Urinary bladder (tissue), 3 donors: ENCODE measurements at regions not wholly inside any gene's neighbourhood (a gene's known extent, or its start where the extent isn't known, plus 50 kb on each side); places are given as distances from the start of the nearest gene placed in this dataset.

Experiments used
- DNase-seq: peaks from one replicate; pipeline ENCODE4 v3.0.0-alpha.2; 2015; ENCODE audit errors: extremely low spot score
- H3K27ac ChIP-seq: one replicate; pipeline ENCODE4 v1.5.1; 2013; ENCODE audit warnings: low read depth, mild to moderate bottlenecking, moderate library complexity
- H3K36me3 ChIP-seq: one replicate; pipeline ENCODE4 v1.6.1; 2013; ENCODE audit warnings: mild to moderate bottlenecking, moderate library complexity; ENCODE audit not compliant: insufficient read depth
- H3K4me1 ChIP-seq: one replicate; pipeline ENCODE4 v1.6.1; 2013; ENCODE audit warnings: mild to moderate bottlenecking, moderate library complexity; ENCODE audit not compliant: insufficient read depth
- H3K4me3 ChIP-seq: one replicate; pipeline ENCODE4 v1.5.1; 2013; ENCODE audit warnings: low read depth, low read length
- WGBS: extraction: QIAGEN DNeasy Blood & Tissue Kit; methylation state at CpG from one replicate; pipeline ENCODE4 v1.1.7; 2013; 5-methylcytosine and 5-hydroxymethylcytosine counted together
- donor health status: healthy with polysubstance abuse.
- donor health status: healthy.

DNA sequence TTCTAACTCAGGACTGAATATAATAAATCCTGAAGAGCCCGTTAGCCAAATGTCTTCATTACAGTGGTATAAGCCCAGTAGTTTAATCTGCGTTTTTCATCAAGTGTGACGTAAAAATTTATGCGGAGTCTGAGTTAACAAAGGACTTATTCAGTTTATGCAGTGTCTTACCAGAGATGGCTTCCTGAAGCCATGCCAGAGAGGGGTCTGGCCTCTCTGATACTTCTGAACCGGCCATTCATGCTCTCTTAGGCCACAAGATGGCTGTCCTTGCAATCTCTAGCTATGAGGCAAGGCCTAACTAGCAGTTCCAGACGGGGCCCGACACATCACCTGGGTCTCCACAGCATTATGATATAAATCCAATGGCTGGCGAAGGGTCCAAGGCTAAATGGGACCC is 101.4 kb downstream of the TEX35 start:
- Histone ChIP-seq H3K4me1 (no peaks in the 10 kb centered on the region), H3K4me3 (no peak overlapping the region), H3K36me3 (no peaks in the 10 kb centered on the region), H3K27ac (no peak overlapping the region)
- no peak for DNase-seq
- 80% methylated on average over 8 of the region's 8 CpGs for WGBS

DNA sequence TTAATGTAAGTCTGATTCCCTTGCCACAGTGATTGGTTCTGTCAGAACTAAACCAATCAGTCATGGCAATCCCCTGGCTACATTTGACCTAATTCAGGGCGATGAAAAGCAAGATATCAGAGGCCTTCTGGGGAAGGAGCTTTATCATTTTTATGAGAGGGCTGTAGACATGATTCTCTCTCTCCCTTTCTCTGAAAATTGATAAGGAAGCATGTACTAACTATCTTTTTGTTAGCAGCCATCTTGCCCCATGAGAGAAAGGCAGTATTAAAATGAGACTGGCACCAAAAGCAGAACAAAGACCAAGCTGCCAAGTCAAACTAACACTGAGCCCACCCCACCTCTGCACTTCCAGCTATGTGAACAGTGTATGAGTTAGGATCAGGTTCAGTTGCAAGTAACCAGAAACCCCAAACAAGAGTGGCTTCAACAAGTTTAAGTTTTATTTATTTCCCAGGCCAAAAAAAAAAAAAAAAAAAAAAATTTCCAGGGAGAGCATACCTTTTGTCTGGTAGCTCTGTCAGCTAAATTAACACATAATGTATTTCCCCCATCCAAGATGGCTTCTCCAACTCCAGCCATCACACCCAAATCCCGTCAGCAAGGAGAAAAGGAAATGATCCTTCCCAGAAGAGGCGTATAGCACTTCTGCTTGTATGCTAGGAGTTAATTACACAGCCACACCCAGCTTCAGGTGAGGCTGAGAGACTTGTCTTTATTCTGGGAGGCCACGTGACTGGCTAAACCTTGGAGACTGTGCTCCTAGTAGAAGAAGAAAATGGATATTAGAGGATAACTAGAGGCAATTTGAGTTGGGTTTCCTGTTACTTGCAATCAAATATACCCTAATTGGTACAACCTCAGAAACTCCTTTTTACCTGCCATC is 105.8 kb upstream of the RALGPS2 start:
- Histone ChIP-seq H3K4me3 (no peak overlapping the region), H3K27ac (no peak overlapping the region), H3K4me1 (no peaks in the 10 kb centered on the region), H3K36me3 (no peaks in the 10 kb centered on the region)
- no peak for DNase-seq
- WGBS = 82% methylated on average over 4 of the region's 4 CpGs

DNA sequence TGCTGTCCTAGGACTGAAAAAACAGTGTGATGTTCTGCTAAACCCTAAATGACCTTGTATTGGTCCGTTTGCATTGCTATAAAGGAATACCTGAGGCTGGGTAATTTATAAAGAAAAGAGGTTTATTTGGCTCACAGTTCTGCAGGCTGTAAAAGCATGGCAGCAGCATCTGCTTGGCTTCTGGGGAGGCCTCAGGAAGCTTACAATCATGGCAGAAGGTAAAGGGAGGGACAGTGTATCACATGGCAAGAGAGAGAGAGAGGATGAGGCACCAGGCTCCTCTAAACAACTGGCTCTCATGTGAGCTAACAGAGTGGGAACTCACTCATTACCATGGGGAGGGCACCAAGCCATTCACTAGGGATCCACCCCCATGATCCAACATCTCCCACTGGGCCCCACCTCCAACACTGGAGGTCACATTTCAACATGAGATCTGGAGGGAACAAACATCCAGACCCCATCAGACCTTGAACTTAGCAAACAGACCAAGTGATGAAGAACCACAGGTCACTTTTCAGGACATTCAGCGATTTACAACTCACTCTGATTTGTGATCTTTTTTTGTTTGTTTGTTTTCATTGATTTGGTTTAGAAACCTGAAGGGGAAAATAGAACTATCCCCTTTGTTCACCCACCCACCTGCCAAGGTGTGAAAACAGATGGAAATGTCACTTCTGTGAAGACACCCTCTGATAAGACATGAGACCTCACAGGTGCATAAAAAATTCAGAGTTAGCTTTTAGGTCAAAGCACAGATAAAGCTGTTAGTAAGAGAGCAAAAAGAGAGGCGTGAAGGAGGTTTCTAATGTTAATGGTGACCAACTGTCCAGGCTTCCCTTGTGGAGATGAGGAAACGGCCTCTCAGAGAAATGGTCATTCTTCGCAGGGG is 104.2 kb upstream of the RALGPS2 start:
- Histone ChIP-seq H3K4me1 (no peaks in the 10 kb centered on the region), H3K27ac (no peak overlapping the region), H3K4me3 (no peak overlapping the region), H3K36me3 (no peaks in the 10 kb centered on the region)
- no peak for DNase-seq
- WGBS = 93% methylated on average over 5 of the region's 5 CpGs

DNA sequence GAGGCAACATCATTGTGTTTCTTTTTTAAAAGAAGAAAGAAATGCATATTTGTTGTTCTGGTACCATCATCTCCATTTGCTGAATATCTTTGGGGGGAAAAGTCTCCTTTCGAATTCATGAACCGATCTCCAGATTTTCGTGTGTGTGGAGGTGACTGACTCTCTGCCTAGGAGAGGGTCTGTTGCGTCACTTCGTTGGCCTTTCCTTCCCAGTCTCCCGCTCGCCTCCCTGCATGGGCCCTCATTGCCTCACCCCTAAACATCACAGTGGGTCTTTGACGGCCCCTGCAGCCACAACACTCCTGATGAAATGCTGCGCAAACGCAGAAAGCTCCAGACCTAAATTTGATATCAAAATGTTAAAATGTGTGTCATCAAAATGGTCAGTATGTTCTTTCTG is 103.2 kb upstream of the RALGPS2 start:
- no peak for DNase-seq
- WGBS = 94% methylated on average over 10 of the region's 10 CpGs
- no peak overlapping the region for H3K27ac ChIP-seq
- no peak overlapping the region for H3K4me3 ChIP-seq
- no peaks in the 10 kb centered on the region for H3K4me1 ChIP-seq
- no peaks in the 10 kb centered on the region for H3K36me3 ChIP-seq

GRCh38 chr1:178625695-178626094 is 99.3 kb upstream of the RALGPS2 start:
- H3K36me3 ChIP-seq = no peaks in the 10 kb centered on the region
- no peak overlapping the region for H3K4me3 ChIP-seq
- no peak overlapping the region for H3K27ac ChIP-seq
- 23% methylated on average over 1 of the region's 1 CpG for WGBS
- no peaks in the 10 kb centered on the region for H3K4me1 ChIP-seq
- no peak for DNase-seq

GRCh38 chr1:178627037-178627436 is 98.0 kb upstream of the RALGPS2 start:
- Histone ChIP-seq H3K4me1 (no peaks in the 10 kb centered on the region), H3K36me3 (no peaks in the 10 kb centered on the region), H3K4me3 (no peak overlapping the region), H3K27ac (no peak overlapping the region)
- no peak for DNase-seq
- WGBS = 81% methylated on average over 2 of the region's 2 CpGs

DNA sequence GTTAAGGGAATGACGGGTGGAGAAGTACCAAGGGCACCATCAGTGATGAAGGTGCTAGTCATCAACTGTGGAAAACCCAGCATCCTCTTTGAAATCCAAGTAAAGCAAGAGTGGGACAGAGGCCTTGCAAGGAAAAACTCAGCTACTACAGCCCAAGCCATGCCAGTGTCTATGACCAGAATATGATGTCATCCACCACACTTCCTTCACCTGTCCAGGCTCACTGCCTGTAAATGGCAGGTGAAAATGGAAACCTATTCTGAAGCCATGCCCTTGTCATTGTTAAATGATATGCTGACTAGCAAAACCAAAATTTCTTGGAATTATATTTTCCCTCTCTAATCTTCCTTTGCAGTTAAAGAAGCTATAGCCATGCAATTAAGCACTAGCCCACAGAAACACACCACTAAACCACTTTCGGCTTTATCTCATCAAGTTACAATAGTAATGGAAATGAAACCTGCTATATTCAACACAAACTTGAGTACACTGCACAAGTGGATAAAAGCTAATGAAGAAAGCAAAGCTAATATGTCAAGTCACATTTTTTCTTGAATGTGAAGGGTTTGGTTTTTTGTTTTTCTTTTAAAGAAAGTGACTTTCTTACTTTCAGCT is 96.3 kb upstream of the RALGPS2 start:
- 87% methylated on average over 2 of the region's 2 CpGs for WGBS
- no peak for DNase-seq
- no peaks in the 10 kb centered on the region for H3K4me1 ChIP-seq
- H3K27ac ChIP-seq = no peak overlapping the region
- no peaks in the 10 kb centered on the region for H3K36me3 ChIP-seq
- H3K4me3 ChIP-seq = no peak overlapping the region

DNA sequence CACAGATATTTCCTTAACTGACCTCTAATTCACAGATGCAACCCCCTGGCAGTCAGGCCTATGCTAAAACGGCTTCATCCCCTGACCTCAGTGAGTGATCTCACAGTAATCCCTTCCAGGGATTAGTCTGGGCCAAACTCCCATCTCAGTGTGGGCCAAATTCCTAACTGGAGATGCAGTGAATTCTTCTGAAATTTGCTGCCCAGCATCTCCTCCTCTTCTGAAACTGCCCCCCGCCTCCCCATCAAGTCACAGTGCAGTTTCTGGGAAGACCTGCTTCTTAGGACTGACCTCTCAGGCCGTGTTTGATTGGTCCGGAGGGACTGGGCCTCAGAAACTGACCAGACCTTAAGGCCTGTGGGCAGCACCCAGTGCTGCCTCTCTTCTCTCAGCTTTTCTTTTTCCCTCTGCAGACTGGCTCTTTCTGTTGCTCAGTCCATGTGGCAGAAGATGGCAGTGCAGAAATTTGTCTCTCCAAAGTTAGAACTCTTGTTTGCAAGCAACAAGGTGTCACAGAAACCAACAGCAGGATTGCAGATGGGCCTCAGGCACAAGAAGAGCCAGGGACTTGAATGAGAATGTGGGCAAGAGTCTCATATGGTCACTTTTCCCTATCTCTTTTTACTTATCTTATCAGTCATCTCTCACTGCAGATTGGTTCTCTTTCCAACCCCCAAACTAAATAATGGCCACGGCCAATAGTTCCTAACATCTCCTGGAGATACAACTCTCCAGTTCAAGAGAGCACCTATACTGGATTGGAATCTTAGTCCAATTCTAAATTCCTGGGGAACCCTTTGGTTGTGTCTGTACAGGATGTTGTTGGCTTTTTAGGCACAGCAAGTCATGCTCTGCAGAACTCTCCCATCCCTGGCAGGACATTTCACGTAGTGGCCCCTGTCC is 95.5 kb upstream of the RALGPS2 start:
- Histone ChIP-seq H3K36me3 (no peaks in the 10 kb centered on the region), H3K4me3 (no peak overlapping the region), H3K27ac (no peak overlapping the region), H3K4me1 (no peaks in the 10 kb centered on the region)
- DNase-seq = no peak
- 65% methylated on average over 6 of the region's 6 CpGs for WGBS

DNA sequence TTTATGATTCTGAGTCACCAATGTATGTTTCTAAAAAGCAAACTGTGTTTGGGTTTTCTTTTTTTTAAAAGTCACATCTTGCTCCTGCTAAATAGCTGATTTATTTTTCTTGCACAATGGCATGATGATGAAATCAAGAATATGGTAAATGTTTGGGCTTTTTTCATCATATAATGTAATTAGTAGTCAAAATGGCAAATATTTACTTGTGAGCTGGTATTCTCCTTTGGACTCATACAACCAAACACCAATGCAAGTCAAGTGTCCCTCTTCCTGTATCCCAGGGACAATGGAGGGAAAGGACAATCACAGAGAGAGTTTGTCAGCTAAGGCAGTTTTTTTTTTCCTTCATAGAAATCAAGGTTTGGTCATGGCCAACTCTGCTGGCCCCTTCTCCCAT is 94.6 kb upstream of the RALGPS2 start:
- Histone ChIP-seq H3K4me1 (no peaks in the 10 kb centered on the region), H3K36me3 (no peaks in the 10 kb centered on the region), H3K4me3 (no peak overlapping the region), H3K27ac (no peak overlapping the region)
- DNase-seq = no peak

GRCh38 chr1:178632653-178633052 is 92.4 kb upstream of the RALGPS2 start:
- 79% methylated on average over 5 of the region's 5 CpGs for WGBS
- no peak overlapping the region for H3K27ac ChIP-seq
- no peaks in the 10 kb centered on the region for H3K36me3 ChIP-seq
- no peak for DNase-seq
- no peaks in the 10 kb centered on the region for H3K4me1 ChIP-seq
- H3K4me3 ChIP-seq = no peak overlapping the region

DNA sequence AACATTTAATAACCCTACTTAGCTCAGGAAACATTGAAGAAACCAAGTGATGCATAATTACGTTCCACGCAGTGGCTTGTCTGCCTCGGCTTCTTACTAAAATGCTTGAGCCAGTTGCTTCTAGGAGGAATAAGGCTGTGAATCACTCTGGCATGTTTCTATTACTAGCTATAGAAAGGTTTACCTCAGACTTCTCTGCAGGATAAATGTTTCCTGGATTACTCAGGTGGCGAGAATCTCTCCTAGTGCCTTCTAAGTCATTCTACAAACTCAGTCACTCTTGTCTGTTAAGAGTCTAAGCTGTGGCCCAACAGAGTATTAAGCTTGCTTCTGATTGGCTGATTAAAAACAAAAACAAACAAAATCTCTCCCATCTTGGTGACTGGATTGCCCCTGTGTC is 92.0 kb upstream of the RALGPS2 start:
- DNase-seq = no peak
- no peak overlapping the region for H3K27ac ChIP-seq
- no peak overlapping the region for H3K4me3 ChIP-seq
- WGBS = 93% methylated on average over 4 of the region's 4 CpGs
- no peaks in the 10 kb centered on the region for H3K4me1 ChIP-seq
- no peaks in the 10 kb centered on the region for H3K36me3 ChIP-seq

DNA sequence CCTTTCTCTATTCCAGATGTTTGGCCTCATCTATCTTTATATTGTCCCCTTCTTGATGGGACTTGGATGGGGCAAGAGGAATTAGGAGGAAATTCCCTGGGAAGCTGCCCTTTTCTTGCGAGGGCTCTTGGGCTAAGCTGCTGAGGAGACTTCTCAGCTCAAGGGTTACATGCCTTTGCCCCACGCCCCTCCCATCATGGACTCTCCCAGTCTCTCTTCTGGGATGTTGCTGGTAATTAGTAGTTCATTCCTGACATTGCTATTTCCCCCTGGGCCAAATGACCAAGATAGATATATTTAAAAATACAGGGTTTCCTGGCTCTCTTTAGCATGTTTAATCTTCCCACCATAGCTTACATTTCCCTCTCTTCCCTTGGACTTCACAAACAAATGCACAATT is 90.6 kb upstream of the RALGPS2 start:
- Histone ChIP-seq H3K4me3 (no peak overlapping the region), H3K4me1 (no peaks in the 10 kb centered on the region), H3K36me3 (no peaks in the 10 kb centered on the region), H3K27ac (no peak overlapping the region)
- 55% methylated on average over 2 of the region's 2 CpGs for WGBS
- no peak for DNase-seq

- no peaks in the 10 kb centered on the region for H3K36me3 ChIP-seq
- no peaks in the 10 kb centered on the region for H3K4me1 ChIP-seq
- no peak for DNase-seq
- 86% methylated on average over 1 of the region's 1 CpG for WGBS
- H3K27ac ChIP-seq = no peak overlapping the region
- H3K4me3 ChIP-seq = no peak overlapping the region
Measured at GRCh38 chr1:178637841-178638240, 87.2 kb upstream of the RALGPS2 start.
